Testis (tissue), 2 donors: ENCODE measurements at regions not wholly inside any gene's neighbourhood (a gene's known extent, or its start where the extent isn't known, plus 50 kb on each side); places are given as distances from the start of the nearest gene placed in this dataset.

Source experiments
- DNase-seq: peaks from one replicate; pipeline ENCODE4 v3.0.0-alpha.2; 2019
- H3K27ac ChIP-seq, 2 donors: fragments of 200-600 bp; sonication (generic); one replicate each; pipeline ENCODE4 v1.5.1; 2019
- H3K27me3 ChIP-seq: fragments of 200-600 bp; sonication (generic); one replicate; pipeline ENCODE4 v1.5.1; 2019
- H3K36me3 ChIP-seq: fragments of 200-600 bp; sonication (generic); one replicate; pipeline ENCODE4 v1.5.1; 2017; ENCODE audit warnings: low read depth; ENCODE audit errors: missing control alignments
- H3K4me1 ChIP-seq: fragments of 200-600 bp; sonication (generic); one replicate; pipeline ENCODE4 v1.5.1; 2019
- H3K4me3 ChIP-seq, 2 donors: fragments of 200-600 bp; sonication (generic); one replicate each; pipeline ENCODE4 v1.5.1; 2017 to 2019
- H3K9me3 ChIP-seq: fragments of 200-600 bp; sonication (generic); one replicate; pipeline ENCODE4 v1.5.1; 2017
- CTCF ChIP-seq, 3 experiments: fragments of 450-650 bp in 2 of 3; fragments of 200-600 bp in 1 of 3; sonication (generic) in 1 of 3; IDR thresholded peaks; one replicate each; pipeline ENCODE4 v1.5.1; 2016 to 2019; ENCODE audit warnings: antibody characterized with exemption in 3 of 3, mild to moderate bottlenecking in 2 of 3, moderate library complexity in 1 of 3
- POLR2A ChIP-seq: fragments of 450-650 bp; IDR thresholded peaks from one replicate; pipeline ENCODE4 v1.6.1; 2017; ENCODE audit warnings: antibody characterized with exemption, mild to moderate bottlenecking, moderate library complexity
- WGBS, 2 donors: methylation state at CpG; one replicate each; pipeline ENCODE4 v1.1.5; 2018; 5-methylcytosine and 5-hydroxymethylcytosine counted together
- intact Hi-C: fragments of 100-400 bp; cut with DNase I; formaldehyde crosslinking; loops from one replicate; pipeline ENCODE4 v1.15.1; 2023; ENCODE audit warnings: low total_unique reads

GRCh38 chr6:22091424-22091948, 205.3 kb downstream of the PRL start:
- H3K4me3 ChIP-seq = no peak overlapping the region
- H3K36me3 ChIP-seq = no peaks in the 10 kb centered on the region
- no peak for DNase-seq
- no peak overlapping the region for H3K27ac ChIP-seq
- intact Hi-C loops = no loop called here
- no peaks in the 10 kb centered on the region for H3K9me3 ChIP-seq
- no peaks in the 10 kb centered on the region for H3K4me1 ChIP-seq
- WGBS, 2 donors = 90 to 93% methylated on average over 5 of the region's 5 CpGs
- TF ChIP-seq CTCF (IDR thresholded peaks at IDR 0.05) = no peak
- H3K27me3 ChIP-seq = no peaks in the 10 kb centered on the region

- H3K4me1 ChIP-seq = no peaks in the 10 kb centered on the region
- H3K9me3 ChIP-seq = no peaks in the 10 kb centered on the region
- no peaks in the 10 kb centered on the region for H3K27me3 ChIP-seq
- intact Hi-C loops = no loop called here
- H3K27ac ChIP-seq = no peak overlapping the region
- no peak for DNase-seq
- H3K4me3 ChIP-seq = no peak overlapping the region
- TF ChIP-seq CTCF (IDR thresholded peaks at IDR 0.05) = no peak
- TF ChIP-seq POLR2A = no peak
- WGBS, 2 donors = 92 to 97% methylated on average over 1 of the region's 1 CpG
- H3K36me3 ChIP-seq = no peaks in the 10 kb centered on the region
These were observed 201.0 kb downstream of the PRL start for GRCh38 chr6:22095836-22096235.

GRCh38 chr6:22098601-22099031, 198.2 kb downstream of the PRL start:
- DNase-seq = no peak
- Histone ChIP-seq H3K27me3 (no peaks in the 10 kb centered on the region), H3K4me3 (no peak overlapping the region), H3K9me3 (no peaks in the 10 kb centered on the region), H3K36me3 (no peaks in the 10 kb centered on the region), H3K27ac (no peak overlapping the region), H3K4me1 (no peaks in the 10 kb centered on the region)
- no peak for TF ChIP-seq POLR2A
- TF ChIP-seq CTCF (IDR thresholded peaks at IDR 0.05) = no peak
- intact Hi-C loops = no loop called here

- H3K9me3 ChIP-seq = no peaks in the 10 kb centered on the region
- 78 to 82% methylated on average over 7 of the region's 7 CpGs for WGBS, 2 donors
- no peak for TF ChIP-seq POLR2A
- no peak for TF ChIP-seq CTCF (IDR thresholded peaks at IDR 0.05)
- H3K4me3 ChIP-seq = no peak overlapping the region
- no peak overlapping the region for H3K27ac ChIP-seq
- no peaks in the 10 kb centered on the region for H3K36me3 ChIP-seq
- H3K27me3 ChIP-seq = no peaks in the 10 kb centered on the region
- H3K4me1 ChIP-seq = no peaks in the 10 kb centered on the region
- no peak for DNase-seq
- intact Hi-C loops = no loop called here
These were observed 197.6 kb downstream of the PRL start for GRCh38 chr6:22099231-22099630.

GRCh38 chr6:22099923-22100322, 196.9 kb downstream of the PRL start:
- H3K36me3 ChIP-seq = no peaks in the 10 kb centered on the region
- no peak for TF ChIP-seq CTCF (IDR thresholded peaks at IDR 0.05)
- no peak for TF ChIP-seq POLR2A
- no peak overlapping the region for H3K4me3 ChIP-seq
- no peak for DNase-seq
- H3K4me1 ChIP-seq = no peaks in the 10 kb centered on the region
- WGBS, 2 donors = 79 to 84% methylated on average over 5 of the region's 5 CpGs
- H3K27me3 ChIP-seq = no peaks in the 10 kb centered on the region
- H3K9me3 ChIP-seq = no peaks in the 10 kb centered on the region
- H3K27ac ChIP-seq = no peak overlapping the region
- intact Hi-C loops = no loop called here
